Panc1 (cell line): ENCODE measurements at regions not wholly inside any gene's neighbourhood (a gene's known extent, or its start where the extent isn't known, plus 50 kb on each side); places are given as distances from the start of the nearest gene placed in this dataset.

Experiments used
- ATAC-seq: fragments of 200-7000 bp; cut with Tn5 transposase; 2 replicates; pipeline ENCODE4 v1.9.1; 2020; ENCODE audit warnings: mild to moderate bottlenecking, moderate library complexity
- BruUV-seq: library from RNA; stranded (reverse); fragments of 400-500 nt; replicated peaks from 2 replicates; lab custom pipeline; 2021; lab: Mats Ljungman, UMichigan
- CTCF ChIA-PET: fragments of 300-600 bp; sonication (Branson Sonifier 250); formaldehyde crosslinking; loops from one replicate; lab custom pipeline; 2022; ENCODE audit warnings: antibody characterized with exemption; lab: Charles Lee
- POLR2A ChIA-PET: fragments of 300-600 bp; sonication (Branson Sonifier 250); formaldehyde crosslinking; loops from one replicate; lab custom pipeline; 2022; ENCODE audit warnings: antibody characterized with exemption; lab: Charles Lee
- DNase-seq: peaks from one replicate; pipeline ENCODE4 v3.0.0-alpha.2; 2010; ENCODE audit warnings: low read depth, low spot score
- H3K27ac ChIP-seq: 2 replicates; pipeline ENCODE4 v1.5.1; 2011; ENCODE audit warnings: mild to moderate bottlenecking, low read length, inconsistent platforms
- H3K27me3 ChIP-seq: fragments of 200-500 bp; sonication (Bioruptor generic); 2 replicates; pipeline ENCODE4 v1.6.0; 2014; ENCODE audit warnings: low read length, inconsistent platforms; ENCODE audit not compliant: control insufficient read depth, insufficient read depth
- H3K36me3 ChIP-seq: fragments of 200-500 bp; sonication (Bioruptor generic); 2 replicates; pipeline ENCODE4 v1.5.1; 2014; ENCODE audit warnings: inconsistent platforms, mild to moderate bottlenecking, low read length, moderate library complexity; ENCODE audit not compliant: control insufficient read depth, insufficient read depth
- H3K4me1 ChIP-seq: 2 replicates; pipeline ENCODE4 v1.5.1; 2011; ENCODE audit warnings: inconsistent platforms, mild to moderate bottlenecking, low read length, moderate library complexity; ENCODE audit not compliant: control insufficient read depth, insufficient read depth
- H3K4me3 ChIP-seq, 2 experiments: 2 replicates each; pipeline ENCODE4 v1.5.1; 2011 to 2012; ENCODE audit warnings: low read depth in 2 of 2, low read length in 2 of 2, mild to moderate bottlenecking in 2 of 2, inconsistent platforms in 1 of 2, moderate library complexity in 1 of 2
- H3K9me3 ChIP-seq: fragments of 200-500 bp; sonication (Bioruptor generic); 2 replicates; pipeline ENCODE4 v1.5.1; 2014; ENCODE audit warnings: low read depth, mild to moderate bottlenecking, inconsistent platforms, low read length, moderate library complexity; ENCODE audit not compliant: control insufficient read depth, insufficient read depth
- POLR2AphosphoS5 ChIP-seq: IDR thresholded peaks from 2 replicates; pipeline ENCODE4 v1.6.1; 2012; ENCODE audit warnings: mild to moderate bottlenecking, low read depth, low read length, moderate library complexity
- SIN3A ChIP-seq: IDR thresholded peaks from 2 replicates; pipeline ENCODE4 v1.6.1; 2012; ENCODE audit warnings: low read depth, mild to moderate bottlenecking, low read length, moderate library complexity, borderline replicate concordance; ENCODE audit not compliant: insufficient read depth
- TCF7L2 ChIP-seq: IDR thresholded peaks from 2 replicates; pipeline ENCODE4 v1.6.1; 2011; ENCODE audit warnings: mild to moderate bottlenecking, low read depth, low read length, inconsistent platforms
- in situ Hi-C: cut with HindIII; loops from 2 replicates; pipeline ENCODE4 v1.10.0; 2016; ENCODE audit warnings: low sequenced_read_pairs, low pct_unique_long_range_greater_than_20kb
- intact Hi-C: fragments of 100-400 bp; cut with micrococcal nuclease; formaldehyde crosslinking; loops from one replicate; pipeline ENCODE4 v1.10.0; 2022; ENCODE audit not compliant: unreplicated experiment
- TF ChIP-seq, protein P1 (sequence below): fragments of 450-650 bp; IDR thresholded peaks from 2 replicates; pipeline ENCODE4 v1.5.1; 2017; ENCODE audit warnings: mild to moderate bottlenecking
- TF ChIP-seq, protein P2 (sequence below), 2 experiments: IDR thresholded peaks; 2 replicates each; pipeline ENCODE4 v1.6.1; 2011 to 2012; ENCODE audit warnings: low read depth in 2 of 2, control low read depth in 1 of 2, low read length in 1 of 2, mild to moderate bottlenecking in 1 of 2, moderate library complexity in 1 of 2; ENCODE audit not compliant: insufficient read depth in 1 of 2

DNA sequence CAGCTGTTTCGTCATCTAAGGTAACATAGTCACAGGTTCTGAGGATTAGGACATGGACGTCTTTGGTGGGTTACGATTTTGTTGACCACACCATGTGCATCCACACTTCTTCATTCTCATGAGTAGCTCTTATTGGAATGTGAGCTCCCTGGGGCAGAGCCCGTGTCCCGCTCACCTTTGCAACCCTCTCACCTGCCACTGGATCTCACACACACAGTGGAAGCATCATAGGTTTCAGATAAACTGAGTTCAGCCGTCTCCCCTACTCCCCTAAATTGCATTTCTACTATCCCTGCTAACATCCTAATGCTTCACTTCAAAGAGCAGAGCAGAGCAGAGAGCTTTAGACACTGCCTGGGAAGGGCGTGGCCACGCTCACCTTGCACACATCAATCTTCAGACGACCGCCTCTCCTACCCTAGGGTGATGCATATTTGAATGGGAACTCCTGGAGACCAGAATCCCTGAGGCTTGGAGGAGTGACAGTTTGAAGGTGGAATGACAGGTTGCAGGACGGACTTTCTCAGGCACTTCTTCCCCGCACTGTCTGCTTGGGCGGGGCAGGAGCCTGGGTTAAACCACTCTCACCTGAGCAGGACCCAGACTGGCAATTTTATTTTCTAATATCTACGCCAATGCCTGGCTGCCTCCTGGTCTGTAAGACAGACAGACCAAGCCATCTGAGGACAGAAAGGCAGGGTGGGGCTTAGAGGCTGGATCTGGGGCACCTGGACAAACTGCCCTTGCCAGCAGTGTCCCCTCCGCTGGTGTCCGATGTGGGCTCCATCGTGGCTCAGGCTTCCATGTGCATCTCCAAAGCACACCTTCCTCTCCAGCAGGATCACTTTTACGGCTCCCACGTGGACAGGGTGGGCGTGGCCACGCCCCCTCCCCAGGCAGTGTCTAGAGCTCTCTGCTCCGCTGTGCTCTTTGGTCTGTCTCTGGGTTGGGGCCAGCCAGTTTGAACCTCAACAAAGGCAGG is 229.5 kb upstream of the COPS8 start:
- POLR2A ChIA-PET = no interaction called here
- in situ Hi-C loops = no loop called here
- BruUV-seq = no TSS peak
- TF ChIP-seq, protein P1, sequence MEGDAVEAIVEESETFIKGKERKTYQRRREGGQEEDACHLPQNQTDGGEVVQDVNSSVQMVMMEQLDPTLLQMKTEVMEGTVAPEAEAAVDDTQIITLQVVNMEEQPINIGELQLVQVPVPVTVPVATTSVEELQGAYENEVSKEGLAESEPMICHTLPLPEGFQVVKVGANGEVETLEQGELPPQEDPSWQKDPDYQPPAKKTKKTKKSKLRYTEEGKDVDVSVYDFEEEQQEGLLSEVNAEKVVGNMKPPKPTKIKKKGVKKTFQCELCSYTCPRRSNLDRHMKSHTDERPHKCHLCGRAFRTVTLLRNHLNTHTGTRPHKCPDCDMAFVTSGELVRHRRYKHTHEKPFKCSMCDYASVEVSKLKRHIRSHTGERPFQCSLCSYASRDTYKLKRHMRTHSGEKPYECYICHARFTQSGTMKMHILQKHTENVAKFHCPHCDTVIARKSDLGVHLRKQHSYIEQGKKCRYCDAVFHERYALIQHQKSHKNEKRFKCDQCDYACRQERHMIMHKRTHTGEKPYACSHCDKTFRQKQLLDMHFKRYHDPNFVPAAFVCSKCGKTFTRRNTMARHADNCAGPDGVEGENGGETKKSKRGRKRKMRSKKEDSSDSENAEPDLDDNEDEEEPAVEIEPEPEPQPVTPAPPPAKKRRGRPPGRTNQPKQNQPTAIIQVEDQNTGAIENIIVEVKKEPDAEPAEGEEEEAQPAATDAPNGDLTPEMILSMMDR = no peak
- TF ChIP-seq, protein P2, sequence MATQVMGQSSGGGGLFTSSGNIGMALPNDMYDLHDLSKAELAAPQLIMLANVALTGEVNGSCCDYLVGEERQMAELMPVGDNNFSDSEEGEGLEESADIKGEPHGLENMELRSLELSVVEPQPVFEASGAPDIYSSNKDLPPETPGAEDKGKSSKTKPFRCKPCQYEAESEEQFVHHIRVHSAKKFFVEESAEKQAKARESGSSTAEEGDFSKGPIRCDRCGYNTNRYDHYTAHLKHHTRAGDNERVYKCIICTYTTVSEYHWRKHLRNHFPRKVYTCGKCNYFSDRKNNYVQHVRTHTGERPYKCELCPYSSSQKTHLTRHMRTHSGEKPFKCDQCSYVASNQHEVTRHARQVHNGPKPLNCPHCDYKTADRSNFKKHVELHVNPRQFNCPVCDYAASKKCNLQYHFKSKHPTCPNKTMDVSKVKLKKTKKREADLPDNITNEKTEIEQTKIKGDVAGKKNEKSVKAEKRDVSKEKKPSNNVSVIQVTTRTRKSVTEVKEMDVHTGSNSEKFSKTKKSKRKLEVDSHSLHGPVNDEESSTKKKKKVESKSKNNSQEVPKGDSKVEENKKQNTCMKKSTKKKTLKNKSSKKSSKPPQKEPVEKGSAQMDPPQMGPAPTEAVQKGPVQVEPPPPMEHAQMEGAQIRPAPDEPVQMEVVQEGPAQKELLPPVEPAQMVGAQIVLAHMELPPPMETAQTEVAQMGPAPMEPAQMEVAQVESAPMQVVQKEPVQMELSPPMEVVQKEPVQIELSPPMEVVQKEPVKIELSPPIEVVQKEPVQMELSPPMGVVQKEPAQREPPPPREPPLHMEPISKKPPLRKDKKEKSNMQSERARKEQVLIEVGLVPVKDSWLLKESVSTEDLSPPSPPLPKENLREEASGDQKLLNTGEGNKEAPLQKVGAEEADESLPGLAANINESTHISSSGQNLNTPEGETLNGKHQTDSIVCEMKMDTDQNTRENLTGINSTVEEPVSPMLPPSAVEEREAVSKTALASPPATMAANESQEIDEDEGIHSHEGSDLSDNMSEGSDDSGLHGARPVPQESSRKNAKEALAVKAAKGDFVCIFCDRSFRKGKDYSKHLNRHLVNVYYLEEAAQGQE (IDR thresholded peaks at IDR 0.05; ENCODE audit: insufficient read depth in 1 of 2, low read depth in 2 of 2, low read length in 1 of 2) = no peak
- TF ChIP-seq SIN3A = no peak
- no peak for TF ChIP-seq POLR2AphosphoS5
- no peak for TF ChIP-seq TCF7L2
- Histone ChIP-seq H3K27ac (no peak overlapping the region), H3K4me1 (no peaks in the 10 kb centered on the region), H3K27me3 (no peaks in the 10 kb centered on the region; the same call in 1 of the 2 replicates), H3K36me3 (no peaks in the 10 kb centered on the region), H3K4me3 (no peak overlapping the region), H3K9me3 (no peaks in the 10 kb centered on the region)
- ATAC-seq = no peak
- CTCF ChIA-PET = no interaction called here
- intact Hi-C loops = no loop called here
- DNase-seq = no peak

DNA sequence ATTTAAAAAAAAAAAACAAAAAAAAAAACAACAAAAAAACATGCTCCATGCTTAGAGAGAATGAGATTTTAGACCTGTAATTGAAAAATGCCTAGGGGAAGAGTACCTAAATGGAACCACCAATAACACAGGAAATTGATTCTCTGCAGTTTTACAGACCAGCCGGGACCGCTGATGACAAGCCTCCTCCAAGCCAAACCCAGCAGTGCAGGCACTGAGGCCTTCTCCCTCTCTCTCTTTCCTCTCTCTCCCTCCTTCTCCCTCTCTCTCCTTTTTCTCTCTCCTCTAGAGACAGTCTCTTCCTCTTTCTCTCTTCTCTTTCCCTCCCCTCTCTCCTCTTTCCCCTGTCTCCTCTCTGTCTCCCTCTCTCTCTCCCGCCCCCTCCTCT is 228.8 kb upstream of the COPS8 start:
- ChIA-PET CTCF (no interaction called here), POLR2A (no interaction called here)
- Histone ChIP-seq H3K4me1 (no peaks in the 10 kb centered on the region), H3K27me3 (no peaks in the 10 kb centered on the region; the same call in 1 of the 2 replicates), H3K36me3 (no peaks in the 10 kb centered on the region), H3K4me3 (no peak overlapping the region), H3K9me3 (no peaks in the 10 kb centered on the region), H3K27ac (no peak overlapping the region)
- no peak for DNase-seq
- in situ Hi-C loops (no loop called here), intact Hi-C loops (no loop called here)
- BruUV-seq = no TSS peak
- TF ChIP-seq, protein P1 = no peak
- no peak for TF ChIP-seq TCF7L2
- no peak for TF ChIP-seq POLR2AphosphoS5
- no peak for TF ChIP-seq SIN3A
- TF ChIP-seq, protein P2 (IDR thresholded peaks at IDR 0.05; ENCODE audit: insufficient read depth in 1 of 2, low read depth in 2 of 2, low read length in 1 of 2) = no peak
- ATAC-seq = no peak
